TTC549 (cell line): ENCODE measurements at regions not wholly inside any gene's neighbourhood (a gene's known extent, or its start where the extent isn't known, plus 50 kb on each side); places are given as distances from the start of the nearest gene placed in this dataset.
"Not testable (repeated sequence)": the region's sequence is repeated elsewhere in the genome, so short reads cannot be mapped to it uniquely, and the experiment has no call there.

Experiments
- FAIRE-seq: peaks from 2 replicates; lab custom pipeline; 2012; peaks lifted over from hg19 to GRCh38; lab: Jason Lieb, UNC

- no peak for FAIRE-seq
Measured at GRCh38 chr4:23084559-23085248, 392.0 kb downstream of the GBA3 start.

- no peak for FAIRE-seq
Measured at GRCh38 chr4:23083391-23083790, 390.7 kb downstream of the GBA3 start.

- FAIRE-seq = not testable (repeated sequence)
Measured at GRCh38 chr4:23080171-23080570, 387.4 kb downstream of the GBA3 start.

GRCh38 chr4:23070848-23071570 lies 378.3 kb downstream of the GBA3 start:
- no peak for FAIRE-seq

- FAIRE-seq = no peak
Measured at GRCh38 chr4:23068756-23069155, 376.0 kb downstream of the GBA3 start.

- FAIRE-seq = no peak
Measured at GRCh38 chr4:23068287-23068686, 375.6 kb downstream of the GBA3 start.

- no peak for FAIRE-seq
Measured at GRCh38 chr4:23062188-23062587, 369.5 kb downstream of the GBA3 start.

- FAIRE-seq = no peak
Measured at GRCh38 chr4:23061431-23061830, 368.7 kb downstream of the GBA3 start.

GRCh38 chr4:23060776-23061175 lies 368.0 kb downstream of the GBA3 start:
- no peak for FAIRE-seq

GRCh38 chr4:23058165-23058776 lies 365.5 kb downstream of the GBA3 start:
- FAIRE-seq = no peak

- no peak for FAIRE-seq
Measured at GRCh38 chr4:23041501-23041900, 348.8 kb downstream of the GBA3 start.

GRCh38 chr4:23040539-23040938 lies 347.8 kb downstream of the GBA3 start:
- FAIRE-seq = no peak

- no peak for FAIRE-seq
Measured at GRCh38 chr4:23039818-23040217, 347.1 kb downstream of the GBA3 start.

- no peak for FAIRE-seq
Measured at GRCh38 chr4:23038626-23039491, 346.1 kb downstream of the GBA3 start.

GRCh38 chr4:23036921-23037495 lies 344.3 kb downstream of the GBA3 start:
- no peak for FAIRE-seq

- no peak for FAIRE-seq
Measured at GRCh38 chr4:23036503-23036902, 343.8 kb downstream of the GBA3 start.

GRCh38 chr4:23035521-23036056 lies 342.9 kb downstream of the GBA3 start:
- FAIRE-seq = no peak

GRCh38 chr4:23034731-23035130 lies 342.0 kb downstream of the GBA3 start:
- no peak for FAIRE-seq

GRCh38 chr4:23033796-23034195 lies 341.1 kb downstream of the GBA3 start:
- no peak for FAIRE-seq

- no peak for FAIRE-seq
Measured at GRCh38 chr4:23028875-23029274, 336.1 kb downstream of the GBA3 start.

GRCh38 chr4:23023666-23024065 lies 330.9 kb downstream of the GBA3 start:
- FAIRE-seq = no peak

GRCh38 chr4:23023121-23023520 lies 330.4 kb downstream of the GBA3 start:
- FAIRE-seq = no peak
